Cardiac fibroblast (primary cell): ENCODE measurements at regions not wholly inside any gene's neighbourhood (a gene's known extent, or its start where the extent isn't known, plus 50 kb on each side); places are given as distances from the start of the nearest gene placed in this dataset.

Source experiments
- DNase-seq, 2 donors: peaks; one replicate each; pipeline versions ENCODE4 v3.0.0 to v3.0.0-alpha.2; 2010; ENCODE audit warnings: low read depth in 2 of 2
- H3K4me3 ChIP-seq, 2 donors: replicated peaks in 1 of 2; 1 replicate in 1 of 2; 2 replicates in 1 of 2; pipeline ENCODE4 v1.5.1; 2011; ENCODE audit warnings: low read depth in 2 of 2, low read length in 2 of 2, mild to moderate bottlenecking in 2 of 2, moderate library complexity in 1 of 2
- TF ChIP-seq, protein P1 (sequence below): IDR thresholded peaks from one replicate; pipeline ENCODE4 v1.5.1; 2011; ENCODE audit warnings: low read depth, mild to moderate bottlenecking, low read length, inconsistent platforms

DNA sequence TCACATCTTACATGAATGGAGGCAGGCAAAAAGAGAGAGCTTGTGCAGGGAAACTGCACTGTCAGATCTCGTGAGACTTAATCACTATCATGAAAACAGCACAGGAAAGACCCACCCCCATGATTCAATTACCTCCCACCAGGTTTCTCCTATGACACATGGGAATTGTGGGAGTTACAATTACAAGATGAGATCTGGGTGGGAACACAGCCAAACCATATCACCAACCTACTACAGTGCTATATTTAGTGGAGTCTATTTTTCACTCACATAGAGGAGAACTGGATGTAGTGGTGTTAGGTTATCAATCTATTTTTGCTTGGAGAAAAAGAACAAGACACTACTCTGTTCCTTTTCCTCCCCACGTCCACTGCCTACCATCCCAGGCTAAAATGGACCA is 276.6 kb downstream of the KCTD12 start:
- no peak overlapping the region for H3K4me3 ChIP-seq
- peak in 1 of 2 donors; percentile 13 for DNase-seq
- TF ChIP-seq, protein P1, sequence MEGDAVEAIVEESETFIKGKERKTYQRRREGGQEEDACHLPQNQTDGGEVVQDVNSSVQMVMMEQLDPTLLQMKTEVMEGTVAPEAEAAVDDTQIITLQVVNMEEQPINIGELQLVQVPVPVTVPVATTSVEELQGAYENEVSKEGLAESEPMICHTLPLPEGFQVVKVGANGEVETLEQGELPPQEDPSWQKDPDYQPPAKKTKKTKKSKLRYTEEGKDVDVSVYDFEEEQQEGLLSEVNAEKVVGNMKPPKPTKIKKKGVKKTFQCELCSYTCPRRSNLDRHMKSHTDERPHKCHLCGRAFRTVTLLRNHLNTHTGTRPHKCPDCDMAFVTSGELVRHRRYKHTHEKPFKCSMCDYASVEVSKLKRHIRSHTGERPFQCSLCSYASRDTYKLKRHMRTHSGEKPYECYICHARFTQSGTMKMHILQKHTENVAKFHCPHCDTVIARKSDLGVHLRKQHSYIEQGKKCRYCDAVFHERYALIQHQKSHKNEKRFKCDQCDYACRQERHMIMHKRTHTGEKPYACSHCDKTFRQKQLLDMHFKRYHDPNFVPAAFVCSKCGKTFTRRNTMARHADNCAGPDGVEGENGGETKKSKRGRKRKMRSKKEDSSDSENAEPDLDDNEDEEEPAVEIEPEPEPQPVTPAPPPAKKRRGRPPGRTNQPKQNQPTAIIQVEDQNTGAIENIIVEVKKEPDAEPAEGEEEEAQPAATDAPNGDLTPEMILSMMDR = no peak

DNA sequence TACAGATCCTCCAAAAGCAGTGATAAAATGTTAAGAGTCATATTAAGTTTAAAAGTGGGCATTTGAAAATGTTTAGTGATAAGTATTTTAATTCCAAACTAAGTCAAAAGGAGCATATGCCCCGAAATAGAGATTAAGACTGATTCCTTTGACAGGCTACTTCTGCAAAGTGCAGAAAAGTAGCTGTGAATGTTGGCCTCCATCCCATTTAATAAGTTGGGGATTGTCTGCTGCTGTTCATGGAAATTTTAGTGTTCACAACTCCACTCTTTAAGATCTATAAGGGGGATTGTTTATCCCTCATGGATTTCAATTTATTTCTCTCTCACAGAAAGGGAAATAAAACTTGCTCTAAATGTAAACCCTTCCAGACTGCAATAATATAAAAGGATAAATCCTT is 278.3 kb downstream of the KCTD12 start:
- no peak for DNase-seq
- TF ChIP-seq, protein P1 = no peak
- no peak overlapping the region for H3K4me3 ChIP-seq

DNA sequence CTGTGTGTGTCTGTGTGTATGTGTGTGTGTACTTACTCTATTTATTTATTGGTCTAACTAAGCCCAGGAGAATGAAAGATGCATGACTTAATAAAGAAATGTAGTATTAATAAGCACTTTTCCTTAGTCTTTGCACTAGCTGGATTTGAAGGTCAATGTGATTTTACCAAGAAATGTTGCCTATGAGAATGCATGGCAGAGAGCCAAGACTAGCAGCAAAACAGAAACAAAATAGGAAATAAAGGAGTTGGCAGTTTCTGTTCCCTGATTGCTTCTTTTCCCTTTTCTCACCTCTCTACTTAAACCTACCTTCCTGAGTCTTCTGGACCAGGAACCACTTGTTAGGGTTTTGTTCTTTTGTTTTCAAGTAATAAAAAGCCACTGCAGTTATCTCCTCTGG is 286.1 kb downstream of the KCTD12 start:
- H3K4me3 ChIP-seq = no peak overlapping the region
- TF ChIP-seq, protein P1 = no peak
- peak; percentile 41 to 49 for DNase-seq

DNA sequence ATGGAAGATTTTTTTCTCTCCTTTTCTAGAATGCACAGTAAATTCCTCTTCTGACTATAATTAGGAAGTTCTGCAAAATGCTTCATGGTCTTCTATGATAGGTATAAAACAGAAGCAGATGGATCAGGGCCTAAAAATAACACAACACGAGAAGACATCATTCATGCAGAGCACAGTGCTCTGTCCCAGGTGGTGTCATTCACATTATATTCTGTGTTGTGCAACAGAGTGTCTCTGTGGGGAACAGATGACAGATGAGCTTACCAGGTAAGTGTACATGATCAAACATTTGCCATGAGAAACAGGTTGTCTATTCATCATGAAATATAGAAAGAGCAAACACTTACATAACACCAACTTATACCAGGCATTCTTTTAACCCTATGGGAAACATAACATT is 288.3 kb downstream of the KCTD12 start:
- no peak overlapping the region for H3K4me3 ChIP-seq
- TF ChIP-seq, protein P1 = no peak
- DNase-seq = no peak

DNA sequence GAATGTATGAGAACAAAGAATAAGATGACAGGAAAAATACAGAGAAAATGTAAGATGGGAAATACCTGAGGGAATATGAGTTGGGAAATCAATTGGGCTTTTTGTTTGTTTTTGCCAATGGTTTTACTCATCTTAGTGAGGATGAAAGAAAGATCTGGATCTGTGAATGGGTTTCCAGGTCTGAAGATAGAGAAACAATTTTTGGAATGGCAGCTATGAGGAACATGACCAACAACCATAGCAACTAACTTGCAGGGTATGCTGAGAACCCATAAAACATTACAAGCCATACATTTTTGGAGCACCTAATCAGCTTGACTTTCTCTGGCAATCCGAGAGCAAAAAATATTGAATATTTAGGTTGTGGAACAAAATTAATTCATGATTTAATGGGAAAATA is 290.0 kb downstream of the KCTD12 start:
- H3K4me3 ChIP-seq = no peak overlapping the region
- DNase-seq = peak in 1 of 2 donors; percentile 25
- TF ChIP-seq, protein P1 = no peak

DNA sequence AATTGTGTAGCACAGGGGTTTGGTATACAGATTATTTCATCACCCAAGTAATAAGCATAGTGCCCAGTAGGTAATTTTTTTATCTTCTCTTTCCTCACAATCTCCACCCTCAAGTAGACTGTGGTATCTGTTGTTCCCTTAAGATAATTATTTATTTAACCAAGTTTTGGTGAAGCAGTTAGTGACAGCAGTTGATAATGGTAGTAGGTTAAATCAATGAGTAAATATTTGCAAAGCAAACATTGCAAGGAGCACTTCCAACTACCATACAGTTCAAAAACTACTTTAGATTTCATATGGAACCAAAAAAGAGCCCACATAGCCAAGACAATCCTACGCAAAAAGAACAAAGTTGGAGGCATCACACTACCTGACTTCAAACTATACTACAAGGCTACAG is 291.8 kb downstream of the KCTD12 start:
- TF ChIP-seq, protein P1 = no peak
- DNase-seq = no peak
- no peak overlapping the region for H3K4me3 ChIP-seq

DNA sequence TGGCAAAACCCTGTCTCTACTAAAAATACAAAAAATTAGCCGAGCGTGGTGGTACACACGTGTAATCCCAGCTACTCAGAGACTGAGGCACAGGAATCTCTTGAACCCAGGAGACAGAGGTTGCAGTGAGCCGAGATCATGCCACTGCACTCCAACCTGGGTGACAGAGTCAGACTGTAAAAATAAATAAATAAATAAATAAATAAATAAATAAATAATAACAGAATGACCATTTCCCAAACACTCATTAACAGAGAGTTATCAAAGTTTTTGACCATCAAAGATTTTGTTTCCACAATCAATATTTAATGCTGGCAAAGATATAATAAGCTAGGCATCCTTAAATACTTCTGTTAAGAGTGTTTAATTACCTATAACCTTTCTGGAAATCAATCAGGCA is 299.4 kb downstream of the KCTD12 start:
- H3K4me3 ChIP-seq = no peak overlapping the region
- no peak for DNase-seq
- TF ChIP-seq, protein P1 = no peak
